ENCODE measurements at regions not wholly inside any gene's neighbourhood (a gene's known extent, or its start where the extent isn't known, plus 50 kb on each side); places are given as distances from the start of the nearest gene placed in this dataset.

DNA sequence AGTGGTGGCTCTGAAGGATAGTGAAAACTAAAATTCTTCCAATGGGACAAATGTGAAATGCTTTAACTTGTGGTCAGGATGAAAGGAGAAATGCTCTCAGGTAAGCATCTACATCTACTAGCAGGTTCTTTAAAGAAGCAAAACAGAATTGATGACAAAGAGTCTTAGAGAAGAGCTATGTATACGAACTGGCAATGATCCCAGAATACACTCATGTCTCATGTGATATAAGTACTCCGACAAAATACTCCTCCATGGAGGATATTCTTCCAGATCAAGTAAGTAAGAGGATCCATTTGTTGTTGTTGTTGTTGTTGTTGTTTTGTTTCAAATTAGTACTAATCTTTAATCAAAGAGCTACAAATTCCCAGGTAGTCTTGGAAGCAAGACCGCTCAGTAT, 174.0 kb upstream of the ATP1B1 start:
- H3K27me3 ChIP-seq: no peaks in the 10 kb centered on the region
- TF ChIP-seq, protein P1, sequence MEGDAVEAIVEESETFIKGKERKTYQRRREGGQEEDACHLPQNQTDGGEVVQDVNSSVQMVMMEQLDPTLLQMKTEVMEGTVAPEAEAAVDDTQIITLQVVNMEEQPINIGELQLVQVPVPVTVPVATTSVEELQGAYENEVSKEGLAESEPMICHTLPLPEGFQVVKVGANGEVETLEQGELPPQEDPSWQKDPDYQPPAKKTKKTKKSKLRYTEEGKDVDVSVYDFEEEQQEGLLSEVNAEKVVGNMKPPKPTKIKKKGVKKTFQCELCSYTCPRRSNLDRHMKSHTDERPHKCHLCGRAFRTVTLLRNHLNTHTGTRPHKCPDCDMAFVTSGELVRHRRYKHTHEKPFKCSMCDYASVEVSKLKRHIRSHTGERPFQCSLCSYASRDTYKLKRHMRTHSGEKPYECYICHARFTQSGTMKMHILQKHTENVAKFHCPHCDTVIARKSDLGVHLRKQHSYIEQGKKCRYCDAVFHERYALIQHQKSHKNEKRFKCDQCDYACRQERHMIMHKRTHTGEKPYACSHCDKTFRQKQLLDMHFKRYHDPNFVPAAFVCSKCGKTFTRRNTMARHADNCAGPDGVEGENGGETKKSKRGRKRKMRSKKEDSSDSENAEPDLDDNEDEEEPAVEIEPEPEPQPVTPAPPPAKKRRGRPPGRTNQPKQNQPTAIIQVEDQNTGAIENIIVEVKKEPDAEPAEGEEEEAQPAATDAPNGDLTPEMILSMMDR (IDR thresholded peaks at IDR 0.05; ENCODE audit: low read depth, low read length): no peak
- DNase-seq (ENCODE audit: low read depth in 1 of 2, low spot score in 1 of 2): peak in 1 of 2 donors; percentile 40
- no peak overlapping the region for H3K27ac ChIP-seq
- no peaks in the 10 kb centered on the region for H3K36me3 ChIP-seq
- no peaks in the 10 kb centered on the region for H3K4me1 ChIP-seq (ENCODE audit: low read depth)
- no peak overlapping the region for H3K4me3 ChIP-seq
- H3K9me3 ChIP-seq (ENCODE audit: low read depth): no peaks in the 10 kb centered on the region

GRCh38 chr1:168933141-168933805, 173.2 kb upstream of the ATP1B1 start:
- Histone ChIP-seq H3K27ac (no peak overlapping the region), H3K36me3 (no peaks in the 10 kb centered on the region), H3K9me3 (ENCODE audit: low read depth) (no peaks in the 10 kb centered on the region), H3K4me1 (ENCODE audit: low read depth) (no peaks in the 10 kb centered on the region), H3K4me3 (no peak overlapping the region), H3K27me3 (no peaks in the 10 kb centered on the region)
- TF ChIP-seq, protein P1 (IDR thresholded peaks at IDR 0.05; ENCODE audit: low read depth, low read length): no peak
- DNase-seq (ENCODE audit: low read depth in 1 of 2, low spot score in 1 of 2): no peak

DNA sequence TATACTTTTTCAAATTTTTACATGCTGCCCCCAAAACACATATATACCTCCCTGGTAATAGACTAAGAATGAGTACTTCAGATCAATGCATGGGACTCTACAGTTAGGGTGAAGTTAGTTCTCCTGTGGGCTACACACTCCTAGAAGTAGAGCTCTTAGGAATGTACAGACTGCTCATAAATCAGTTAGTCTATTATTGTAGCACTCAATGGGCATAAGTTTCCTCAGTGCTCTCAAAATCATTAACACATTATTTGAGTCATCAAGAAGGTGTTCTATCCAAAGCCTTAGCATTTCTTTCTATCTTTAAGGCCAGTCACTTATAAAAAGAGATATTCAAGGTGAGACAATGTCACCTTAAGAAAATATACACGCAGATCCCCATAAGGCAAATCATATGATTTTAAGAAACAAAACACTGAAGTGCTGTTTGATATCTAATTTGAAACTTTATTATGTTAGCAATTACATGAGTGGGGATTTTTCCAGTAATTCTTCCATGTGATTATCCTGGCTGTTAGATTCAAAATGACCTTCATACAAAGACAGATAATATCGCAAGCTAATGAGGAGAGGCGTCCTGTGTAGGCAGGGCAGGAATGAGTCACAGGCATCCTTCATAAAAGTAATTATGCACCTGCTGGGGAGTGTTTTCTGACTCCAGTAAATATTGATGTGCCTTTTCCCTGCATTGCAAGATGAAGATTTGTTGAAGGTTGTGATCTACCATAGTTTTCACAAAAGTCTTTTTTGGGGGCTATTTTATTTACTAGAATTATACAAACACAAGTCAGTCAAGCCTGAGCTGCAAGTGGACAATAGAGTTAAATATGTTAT, 167.2 kb upstream of the ATP1B1 start:
- DNase-seq (ENCODE audit: low read depth in 1 of 2, low spot score in 1 of 2): no peak
- Histone ChIP-seq H3K9me3 (ENCODE audit: low read depth) (no peaks in the 10 kb centered on the region), H3K27me3 (no peaks in the 10 kb centered on the region), H3K4me1 (ENCODE audit: low read depth) (no peaks in the 10 kb centered on the region), H3K4me3 (no peak overlapping the region), H3K27ac (no peak overlapping the region), H3K36me3 (no peaks in the 10 kb centered on the region)
- TF ChIP-seq, protein P1 (IDR thresholded peaks at IDR 0.05; ENCODE audit: low read depth, low read length): no peak

DNA sequence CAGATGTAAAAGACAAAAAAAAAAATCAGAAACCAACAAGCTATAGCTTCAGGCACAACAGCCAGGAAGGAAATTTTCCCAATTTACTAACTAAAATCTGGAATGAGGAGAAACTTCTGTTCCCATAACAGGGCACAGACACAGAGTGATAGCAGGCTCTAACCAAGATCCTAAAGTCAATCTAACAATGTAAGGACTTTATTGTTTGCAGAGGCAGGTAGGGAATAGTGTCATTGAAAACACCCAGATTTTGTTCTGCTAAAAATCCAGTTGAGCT, 166.6 kb upstream of the ATP1B1 start:
- TF ChIP-seq, protein P1 (IDR thresholded peaks at IDR 0.05; ENCODE audit: low read depth, low read length): no peak
- H3K36me3 ChIP-seq: no peaks in the 10 kb centered on the region
- H3K27me3 ChIP-seq: no peaks in the 10 kb centered on the region
- no peak overlapping the region for H3K4me3 ChIP-seq
- no peak overlapping the region for H3K27ac ChIP-seq
- H3K9me3 ChIP-seq (ENCODE audit: low read depth): no peaks in the 10 kb centered on the region
- no peak for DNase-seq (ENCODE audit: low read depth in 1 of 2, low spot score in 1 of 2)
- H3K4me1 ChIP-seq (ENCODE audit: low read depth): no peaks in the 10 kb centered on the region

- Histone ChIP-seq H3K4me1 (ENCODE audit: low read depth) (peaks cover 10% of the 10 kb centered on the region), H3K9me3 (ENCODE audit: low read depth) (no peaks in the 10 kb centered on the region), H3K27me3 (no peaks in the 10 kb centered on the region), H3K36me3 (no peaks in the 10 kb centered on the region), H3K27ac (no peak overlapping the region), H3K4me3 (no peak overlapping the region)
- TF ChIP-seq, protein P1 (IDR thresholded peaks at IDR 0.05; ENCODE audit: low read depth, low read length): no peak
- DNase-seq (ENCODE audit: low read depth in 1 of 2, low spot score in 1 of 2): no peak
These were observed 164.8 kb upstream of the ATP1B1 start for GRCh38 chr1:168941640-168942039.

Measured in cardiac muscle cell (in vitro differentiated cells and primary cell).